ENCODE measurements at regions not wholly inside any gene's neighbourhood (a gene's known extent, or its start where the extent isn't known, plus 50 kb on each side); places are given as distances from the start of the nearest gene placed in this dataset.

DNA sequence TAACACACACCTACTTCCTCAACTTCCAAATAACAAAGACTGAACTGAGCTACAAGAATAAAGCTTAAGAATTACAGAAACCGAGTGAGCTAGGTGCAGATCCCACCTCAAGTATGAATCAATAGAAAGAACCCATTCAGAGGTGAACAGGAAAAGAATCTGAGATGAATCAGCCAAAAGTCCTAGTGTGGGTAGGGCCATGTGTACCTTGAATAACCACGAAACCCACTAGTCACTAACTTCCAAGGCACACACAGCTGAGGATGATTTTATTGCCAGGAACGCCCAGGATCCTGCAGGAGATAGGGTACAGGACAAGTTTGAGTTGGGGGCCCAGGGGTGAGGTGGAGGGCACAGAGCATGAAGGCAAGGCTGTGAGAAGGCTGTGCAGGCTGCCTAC, 99.7 kb upstream of the REG3A start:
- H3K9me2 ChIP-seq (ENCODE audit: insufficient read depth), result no peaks in the 10 kb centered on the region
- no peak overlapping the region for H3K27ac ChIP-seq (ENCODE audit: low read depth, low read length)
- H3K79me2 ChIP-seq (ENCODE audit: insufficient read depth, low read length), result no peaks in the 10 kb centered on the region
- no peaks in the 10 kb centered on the region for H3K4me1 ChIP-seq (ENCODE audit: control insufficient read depth in 1 of 2, insufficient read depth in 2 of 2, low read length in 2 of 2)
- no peak for TF ChIP-seq SRF (IDR thresholded peaks at IDR 0.05; ENCODE audit: low read depth)
- no peak for TF ChIP-seq EZH2phosphoT487 (IDR thresholded peaks at IDR 0.05; ENCODE audit: borderline replicate concordance)
- no peak for TF ChIP-seq YY1 (IDR thresholded peaks at IDR 0.05; ENCODE audit: extremely low read depth, insufficient replicate concordance, low read depth, low read length)
- no peak for TF ChIP-seq CEBPB (IDR thresholded peaks at IDR 0.05; ENCODE audit: low read depth)
- no peak for TF ChIP-seq EZH2 (IDR thresholded peaks at IDR 0.05)
- TF ChIP-seq ELF1 (IDR thresholded peaks at IDR 0.05; ENCODE audit: borderline replicate concordance, low read depth), result no peak
- no peak for TF ChIP-seq SP1 (IDR thresholded peaks at IDR 0.05; ENCODE audit: low read depth)
- no peak for TF ChIP-seq ZNF274 (IDR thresholded peaks at IDR 0.05; ENCODE audit: low read depth, low read length)
- TF ChIP-seq TCF7L2 (IDR thresholded peaks at IDR 0.05; ENCODE audit: borderline replicate concordance, extremely low read depth, insufficient read depth, insufficient read length), result no peak
- TF ChIP-seq JUND (IDR thresholded peaks at IDR 0.05), result no peak
- no peak for TF ChIP-seq CBX3 (IDR thresholded peaks at IDR 0.05; ENCODE audit: low read depth)
- no peak for TF ChIP-seq POLR2AphosphoS5 (IDR thresholded peaks at IDR 0.05; ENCODE audit: low read depth, low read length)
- no peak for TF ChIP-seq POLR2A (IDR thresholded peaks at IDR 0.05; ENCODE audit: borderline replicate concordance, extremely low read depth, insufficient read depth, insufficient read length)
- TF ChIP-seq SIN3A (IDR thresholded peaks at IDR 0.05; ENCODE audit: low read depth), result no peak
- TF ChIP-seq, protein P1, sequence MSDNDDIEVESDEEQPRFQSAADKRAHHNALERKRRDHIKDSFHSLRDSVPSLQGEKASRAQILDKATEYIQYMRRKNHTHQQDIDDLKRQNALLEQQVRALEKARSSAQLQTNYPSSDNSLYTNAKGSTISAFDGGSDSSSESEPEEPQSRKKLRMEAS (IDR thresholded peaks at IDR 0.05), result no peak
- TF ChIP-seq, protein P2, sequence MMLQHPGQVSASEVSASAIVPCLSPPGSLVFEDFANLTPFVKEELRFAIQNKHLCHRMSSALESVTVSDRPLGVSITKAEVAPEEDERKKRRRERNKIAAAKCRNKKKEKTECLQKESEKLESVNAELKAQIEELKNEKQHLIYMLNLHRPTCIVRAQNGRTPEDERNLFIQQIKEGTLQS (IDR thresholded peaks at IDR 0.05), result no peak
- TF ChIP-seq ZFX (IDR thresholded peaks at IDR 0.05), result no peak
- TF ChIP-seq, protein P3, sequence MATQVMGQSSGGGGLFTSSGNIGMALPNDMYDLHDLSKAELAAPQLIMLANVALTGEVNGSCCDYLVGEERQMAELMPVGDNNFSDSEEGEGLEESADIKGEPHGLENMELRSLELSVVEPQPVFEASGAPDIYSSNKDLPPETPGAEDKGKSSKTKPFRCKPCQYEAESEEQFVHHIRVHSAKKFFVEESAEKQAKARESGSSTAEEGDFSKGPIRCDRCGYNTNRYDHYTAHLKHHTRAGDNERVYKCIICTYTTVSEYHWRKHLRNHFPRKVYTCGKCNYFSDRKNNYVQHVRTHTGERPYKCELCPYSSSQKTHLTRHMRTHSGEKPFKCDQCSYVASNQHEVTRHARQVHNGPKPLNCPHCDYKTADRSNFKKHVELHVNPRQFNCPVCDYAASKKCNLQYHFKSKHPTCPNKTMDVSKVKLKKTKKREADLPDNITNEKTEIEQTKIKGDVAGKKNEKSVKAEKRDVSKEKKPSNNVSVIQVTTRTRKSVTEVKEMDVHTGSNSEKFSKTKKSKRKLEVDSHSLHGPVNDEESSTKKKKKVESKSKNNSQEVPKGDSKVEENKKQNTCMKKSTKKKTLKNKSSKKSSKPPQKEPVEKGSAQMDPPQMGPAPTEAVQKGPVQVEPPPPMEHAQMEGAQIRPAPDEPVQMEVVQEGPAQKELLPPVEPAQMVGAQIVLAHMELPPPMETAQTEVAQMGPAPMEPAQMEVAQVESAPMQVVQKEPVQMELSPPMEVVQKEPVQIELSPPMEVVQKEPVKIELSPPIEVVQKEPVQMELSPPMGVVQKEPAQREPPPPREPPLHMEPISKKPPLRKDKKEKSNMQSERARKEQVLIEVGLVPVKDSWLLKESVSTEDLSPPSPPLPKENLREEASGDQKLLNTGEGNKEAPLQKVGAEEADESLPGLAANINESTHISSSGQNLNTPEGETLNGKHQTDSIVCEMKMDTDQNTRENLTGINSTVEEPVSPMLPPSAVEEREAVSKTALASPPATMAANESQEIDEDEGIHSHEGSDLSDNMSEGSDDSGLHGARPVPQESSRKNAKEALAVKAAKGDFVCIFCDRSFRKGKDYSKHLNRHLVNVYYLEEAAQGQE (IDR thresholded peaks at IDR 0.05; ENCODE audit: low read depth), result no peak
- TF ChIP-seq, protein P4, sequence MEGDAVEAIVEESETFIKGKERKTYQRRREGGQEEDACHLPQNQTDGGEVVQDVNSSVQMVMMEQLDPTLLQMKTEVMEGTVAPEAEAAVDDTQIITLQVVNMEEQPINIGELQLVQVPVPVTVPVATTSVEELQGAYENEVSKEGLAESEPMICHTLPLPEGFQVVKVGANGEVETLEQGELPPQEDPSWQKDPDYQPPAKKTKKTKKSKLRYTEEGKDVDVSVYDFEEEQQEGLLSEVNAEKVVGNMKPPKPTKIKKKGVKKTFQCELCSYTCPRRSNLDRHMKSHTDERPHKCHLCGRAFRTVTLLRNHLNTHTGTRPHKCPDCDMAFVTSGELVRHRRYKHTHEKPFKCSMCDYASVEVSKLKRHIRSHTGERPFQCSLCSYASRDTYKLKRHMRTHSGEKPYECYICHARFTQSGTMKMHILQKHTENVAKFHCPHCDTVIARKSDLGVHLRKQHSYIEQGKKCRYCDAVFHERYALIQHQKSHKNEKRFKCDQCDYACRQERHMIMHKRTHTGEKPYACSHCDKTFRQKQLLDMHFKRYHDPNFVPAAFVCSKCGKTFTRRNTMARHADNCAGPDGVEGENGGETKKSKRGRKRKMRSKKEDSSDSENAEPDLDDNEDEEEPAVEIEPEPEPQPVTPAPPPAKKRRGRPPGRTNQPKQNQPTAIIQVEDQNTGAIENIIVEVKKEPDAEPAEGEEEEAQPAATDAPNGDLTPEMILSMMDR (IDR thresholded peaks at IDR 0.05 in 2 of 3, conservative IDR thresholded peaks at IDR 0.05 in 1 of 3; ENCODE audit: borderline replicate concordance in 1 of 3, insufficient read depth in 1 of 3, low read depth in 2 of 3, low read length in 2 of 3), result no peak
- DNase-seq (ENCODE audit: low read depth, low spot score) (no peak), ATAC-seq (no peak)
- no peaks in the 10 kb centered on the region for H4K20me1 ChIP-seq (ENCODE audit: insufficient read depth)
- no peak overlapping the region for H2AFZ ChIP-seq (ENCODE audit: low read depth, low read length, poor library complexity, severe bottlenecking)
- intact Hi-C loops (cut with micrococcal nuclease), result no loop called here
- no TSS peak for BruUV-seq (replicated peaks)
- RAD21 ChIA-PET (ENCODE audit: low non-redundant PET in 1 of 2, low total read pairs in 2 of 2, uncharacterized antibody in 2 of 2, unreplicated experiment in 2 of 2), result no interaction called here
- no peaks in the 10 kb centered on the region for H3K27me3 ChIP-seq (ENCODE audit: insufficient read depth, low read length)
- no peak overlapping the region for H3K4me2 ChIP-seq (ENCODE audit: low read length)
- no peaks in the 10 kb centered on the region for H3K36me3 ChIP-seq (ENCODE audit: control insufficient read depth in 1 of 2, insufficient read depth in 2 of 2, low read length in 2 of 2)
- POLR2A ChIA-PET, result no interaction called here
- peaks cover 4 to 10% of the 10 kb centered on the region in 2 experiments; a peak in 2 of 4 replicates for H3K9me3 ChIP-seq (ENCODE audit: control insufficient read depth in 1 of 2, insufficient read depth in 1 of 2, low read depth in 1 of 2, low read length in 2 of 2)
- H3K9ac ChIP-seq (ENCODE audit: low read length), result no peak overlapping the region
- H3K4me3 ChIP-seq (replicated peaks in 1 of 2; ENCODE audit: low read depth in 1 of 2, low read length in 2 of 2), result no peak overlapping the region
- CTCF ChIA-PET, result no interaction called here

Data from HCT116 (cell line).